Effector memory CD4-positive, alpha-beta T cell (primary cell): ENCODE measurements at regions not wholly inside any gene's neighbourhood (a gene's known extent, or its start where the extent isn't known, plus 50 kb on each side); places are given as distances from the start of the nearest gene placed in this dataset.

ENCODE experiments used
- DNase-seq, 3 donors: peaks; one replicate each; pipeline ENCODE4 v3.0.0-alpha.2; 2020
- H3K27ac ChIP-seq: 2 replicates; pipeline ENCODE4 v1.7.0; 2013; ENCODE audit warnings: mild to moderate bottlenecking, low read length, moderate library complexity; ENCODE audit not compliant: insufficient read depth, poor library complexity, severe bottlenecking
- H3K27me3 ChIP-seq: replicated peaks from 2 replicates; pipeline ENCODE4 v1.7.0; 2013; ENCODE audit warnings: mild to moderate bottlenecking, low read length; ENCODE audit not compliant: insufficient read depth, control insufficient read depth, poor library complexity, severe bottlenecking
- H3K36me3 ChIP-seq: 2 replicates; pipeline ENCODE4 v1.7.0; 2013; ENCODE audit warnings: mild to moderate bottlenecking, low read length, moderate library complexity; ENCODE audit not compliant: control insufficient read depth, insufficient read depth
- H3K4me1 ChIP-seq: 2 replicates; pipeline ENCODE4 v1.7.0; 2013; ENCODE audit warnings: low read length, mild to moderate bottlenecking; ENCODE audit not compliant: control insufficient read depth, insufficient read depth, poor library complexity, severe bottlenecking
- H3K4me3 ChIP-seq: 2 replicates; pipeline ENCODE4 v1.7.0; 2013; ENCODE audit warnings: low read length, low read depth, mild to moderate bottlenecking; ENCODE audit not compliant: insufficient read depth, poor library complexity, severe bottlenecking
- H3K9me3 ChIP-seq: 2 replicates; pipeline ENCODE4 v1.7.0; 2013; ENCODE audit warnings: mild to moderate bottlenecking, low read length, moderate library complexity; ENCODE audit not compliant: control insufficient read depth

- no peaks in the 10 kb centered on the region for H3K9me3 ChIP-seq
- H3K36me3 ChIP-seq = no peaks in the 10 kb centered on the region
- no peak overlapping the region for H3K4me3 ChIP-seq
- no peaks in the 10 kb centered on the region for H3K27me3 ChIP-seq
- no peak overlapping the region for H3K27ac ChIP-seq
- DNase-seq = no peak
- H3K4me1 ChIP-seq = no peaks in the 10 kb centered on the region
Observed at GRCh38 chr5:82413302-82414040, 135.3 kb upstream of the RPS23 start.

GRCh38 chr5:82408033-82408432 lies 129.9 kb upstream of the RPS23 start:
- H3K36me3 ChIP-seq = no peaks in the 10 kb centered on the region
- H3K27ac ChIP-seq = no peak overlapping the region
- no peak overlapping the region for H3K4me3 ChIP-seq
- no peaks in the 10 kb centered on the region for H3K9me3 ChIP-seq
- DNase-seq = no peak
- H3K4me1 ChIP-seq = no peaks in the 10 kb centered on the region
- no peaks in the 10 kb centered on the region for H3K27me3 ChIP-seq

- no peaks in the 10 kb centered on the region for H3K36me3 ChIP-seq
- no peaks in the 10 kb centered on the region for H3K27me3 ChIP-seq
- no peak overlapping the region for H3K4me3 ChIP-seq
- H3K27ac ChIP-seq = no peak overlapping the region
- no peaks in the 10 kb centered on the region for H3K9me3 ChIP-seq
- H3K4me1 ChIP-seq = no peaks in the 10 kb centered on the region
- DNase-seq = no peak
Observed at GRCh38 chr5:82406205-82406773, 128.1 kb upstream of the RPS23 start.

GRCh38 chr5:82405618-82406204 lies 127.6 kb upstream of the RPS23 start:
- no peaks in the 10 kb centered on the region for H3K27me3 ChIP-seq
- no peak overlapping the region for H3K4me3 ChIP-seq
- no peaks in the 10 kb centered on the region for H3K9me3 ChIP-seq
- H3K27ac ChIP-seq = no peak overlapping the region
- no peaks in the 10 kb centered on the region for H3K4me1 ChIP-seq
- no peaks in the 10 kb centered on the region for H3K36me3 ChIP-seq
- DNase-seq = no peak

- H3K9me3 ChIP-seq = no peaks in the 10 kb centered on the region
- no peak for DNase-seq
- no peak overlapping the region for H3K4me3 ChIP-seq
- H3K4me1 ChIP-seq = no peaks in the 10 kb centered on the region
- H3K27me3 ChIP-seq = no peaks in the 10 kb centered on the region
- H3K27ac ChIP-seq = no peak overlapping the region
- H3K36me3 ChIP-seq = no peaks in the 10 kb centered on the region
Observed at GRCh38 chr5:82405161-82405560, 127.0 kb upstream of the RPS23 start.

- no peaks in the 10 kb centered on the region for H3K9me3 ChIP-seq
- H3K27me3 ChIP-seq = no peaks in the 10 kb centered on the region
- no peaks in the 10 kb centered on the region for H3K4me1 ChIP-seq
- H3K27ac ChIP-seq = no peak overlapping the region
- DNase-seq = no peak
- no peaks in the 10 kb centered on the region for H3K36me3 ChIP-seq
- H3K4me3 ChIP-seq = no peak overlapping the region
Observed at GRCh38 chr5:82404382-82404945, 126.3 kb upstream of the RPS23 start.

GRCh38 chr5:82403724-82404123 lies 125.6 kb upstream of the RPS23 start:
- Histone ChIP-seq H3K4me1 (no peaks in the 10 kb centered on the region), H3K27me3 (no peaks in the 10 kb centered on the region), H3K4me3 (no peak overlapping the region), H3K36me3 (no peaks in the 10 kb centered on the region), H3K27ac (no peak overlapping the region), H3K9me3 (no peaks in the 10 kb centered on the region)
- no peak for DNase-seq

- Histone ChIP-seq H3K4me1 (no peaks in the 10 kb centered on the region), H3K27ac (no peak overlapping the region), H3K9me3 (no peaks in the 10 kb centered on the region), H3K27me3 (no peaks in the 10 kb centered on the region), H3K36me3 (no peaks in the 10 kb centered on the region), H3K4me3 (no peak overlapping the region)
- DNase-seq = no peak
Observed at GRCh38 chr5:82403026-82403425, 124.9 kb upstream of the RPS23 start.

GRCh38 chr5:82399111-82399510 lies 121.0 kb upstream of the RPS23 start:
- no peak overlapping the region for H3K27ac ChIP-seq
- no peaks in the 10 kb centered on the region for H3K27me3 ChIP-seq
- H3K4me3 ChIP-seq = no peak overlapping the region
- H3K36me3 ChIP-seq = no peaks in the 10 kb centered on the region
- no peaks in the 10 kb centered on the region for H3K4me1 ChIP-seq
- no peak for DNase-seq
- no peaks in the 10 kb centered on the region for H3K9me3 ChIP-seq

- no peak for DNase-seq
- H3K27ac ChIP-seq = no peak overlapping the region
- H3K27me3 ChIP-seq = no peaks in the 10 kb centered on the region
- H3K4me3 ChIP-seq = no peak overlapping the region
- H3K9me3 ChIP-seq = no peaks in the 10 kb centered on the region
- no peaks in the 10 kb centered on the region for H3K4me1 ChIP-seq
- H3K36me3 ChIP-seq = no peaks in the 10 kb centered on the region
Observed at GRCh38 chr5:82397741-82398320, 119.7 kb upstream of the RPS23 start.
